Spleen (tissue), 11 donors: ENCODE measurements at regions not wholly inside any gene's neighbourhood (a gene's known extent, or its start where the extent isn't known, plus 50 kb on each side); places are given as distances from the start of the nearest gene placed in this dataset.

Experiments used
- DNase-seq: peaks from one replicate; pipeline ENCODE4 v3.0.0-alpha.2; 2020
- H3K27ac ChIP-seq, 8 donors: fragments of 200-600 bp; sonication (generic) in 7 of 8; 1 replicate in 4 of 8; 2 replicates in 4 of 8; pipeline versions ENCODE4 v1.5.0 to v1.8.0; 2016 to 2021; ENCODE audit warnings: inconsistent platforms in 4 of 8, mild to moderate bottlenecking in 4 of 8, moderate library complexity in 1 of 8
- H3K27me3 ChIP-seq, 7 donors: fragments of 200-600 bp; sonication (generic) in 6 of 7; replicated peaks in 1 of 7; 1 replicate in 4 of 7; 2 replicates in 3 of 7; pipeline versions ENCODE4 v1.5.0 to v1.8.0; 2016 to 2021; ENCODE audit warnings: inconsistent platforms in 3 of 7, mild to moderate bottlenecking in 1 of 7
- H3K36me3 ChIP-seq, 6 donors: fragments of 200-600 bp; sonication (generic) in 5 of 6; 1 replicate in 4 of 6; 2 replicates in 2 of 6; pipeline versions ENCODE4 v1.5.0 to v1.8.0; 2016 to 2021; ENCODE audit warnings: inconsistent platforms in 2 of 6
- H3K4me1 ChIP-seq, 6 donors: fragments of 200-600 bp; sonication (generic) in 5 of 6; 1 replicate in 3 of 6; 2 replicates in 3 of 6; pipeline versions ENCODE4 v1.5.0 to v1.8.0; 2016 to 2021; ENCODE audit warnings: inconsistent platforms in 3 of 6
- H3K4me3 ChIP-seq, 8 donors: fragments of 200-600 bp; sonication (generic) in 7 of 8; 1 replicate in 4 of 8; 2 replicates in 4 of 8; pipeline versions ENCODE4 v1.5.0 to v1.8.0; 2016 to 2021; ENCODE audit warnings: inconsistent platforms in 4 of 8, mild to moderate bottlenecking in 4 of 8, moderate library complexity in 2 of 8
- H3K9me3 ChIP-seq, 8 donors: fragments of 200-600 bp; sonication (generic) in 7 of 8; 1 replicate in 4 of 8; 2 replicates in 4 of 8; pipeline versions ENCODE4 v1.5.0 to v1.8.0; 2016 to 2021; ENCODE audit warnings: inconsistent platforms in 4 of 8
- POLR2A ChIP-seq, 3 donors: fragments of 450-650 bp; IDR thresholded peaks; one replicate each; pipeline ENCODE4 v1.5.1; 2017; ENCODE audit warnings: antibody characterized with exemption in 3 of 3, mild to moderate bottlenecking in 1 of 3
- POLR2AphosphoS5 ChIP-seq, 3 donors: sonication (generic); formaldehyde crosslinking; IDR thresholded peaks; one replicate each; pipeline ENCODE4 v1.5.1; 2017; ENCODE audit warnings: antibody characterized with exemption in 3 of 3
- WGBS, 5 donors: extraction: QIAGEN DNeasy Blood & Tissue Kit in 3 of 5; methylation state at CpG; one replicate each; pipeline versions ENCODE4 v1.1.5 to v1.1.7; 2013 to 2018; 5-methylcytosine and 5-hydroxymethylcytosine counted together
- intact Hi-C: fragments of 100-400 bp; cut with DNase I; formaldehyde crosslinking; loops from one replicate; pipeline ENCODE4 v1.15.0; 2023; ENCODE audit warnings: low total_unique reads
- TF ChIP-seq, protein P1 (sequence below), 11 experiments: fragments of 200-600 bp in 7 of 11; fragments of 450-650 bp in 4 of 11; sonication (generic) in 4 of 11; IDR thresholded peaks in 8 of 11; conservative IDR thresholded peaks in 3 of 11; 1 replicate in 7 of 11; 2 replicates in 4 of 11; pipeline versions ENCODE4 v1.4.0 to v1.8.0; 2016 to 2021; ENCODE audit warnings: antibody characterized with exemption in 11 of 11, inconsistent platforms in 4 of 11, mild to moderate bottlenecking in 1 of 11
- donor health status: healthy with polysubstance abuse.
- donor health status: DM: no; HTN: no; CAD: no; lungs with moderate emphysema.
- donor health status: DM: no; HTN: no; CAD: no.
- donor health status: Bipolar disorder and iron deficiency.
- donor health status: healthy.
- donor health status: DM: no; HTN: no; CAD: no.
- donor health status: DM: yes; HTN: yes; CAD: no.

DNA sequence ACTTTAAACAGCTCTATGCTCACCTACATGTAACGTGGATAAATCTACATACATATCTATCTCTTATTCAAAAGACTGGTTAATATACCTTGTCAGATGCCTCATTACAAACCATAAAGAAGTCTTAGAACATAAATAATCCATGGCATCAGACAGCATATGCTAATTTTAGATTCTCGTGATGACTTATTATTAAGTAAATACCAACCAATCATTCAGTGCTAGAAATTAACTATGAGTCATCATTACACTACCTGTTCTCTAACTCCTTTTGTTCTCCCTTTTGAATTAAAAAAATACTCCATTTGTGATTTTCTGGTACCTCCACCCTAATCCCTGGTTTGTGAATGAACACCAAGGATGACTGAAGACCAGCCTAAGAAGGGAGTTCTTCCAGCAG lies 754.3 kb upstream of the ARGLU1 start:
- intact Hi-C loops = no loop called here
- no peak for DNase-seq
- H3K4me1 ChIP-seq = no peaks in the 10 kb centered on the region
- 83 to 98% (median 89%) methylated on average over 2 of the region's 2 CpGs for WGBS, 5 donors
- TF ChIP-seq, protein P1, sequence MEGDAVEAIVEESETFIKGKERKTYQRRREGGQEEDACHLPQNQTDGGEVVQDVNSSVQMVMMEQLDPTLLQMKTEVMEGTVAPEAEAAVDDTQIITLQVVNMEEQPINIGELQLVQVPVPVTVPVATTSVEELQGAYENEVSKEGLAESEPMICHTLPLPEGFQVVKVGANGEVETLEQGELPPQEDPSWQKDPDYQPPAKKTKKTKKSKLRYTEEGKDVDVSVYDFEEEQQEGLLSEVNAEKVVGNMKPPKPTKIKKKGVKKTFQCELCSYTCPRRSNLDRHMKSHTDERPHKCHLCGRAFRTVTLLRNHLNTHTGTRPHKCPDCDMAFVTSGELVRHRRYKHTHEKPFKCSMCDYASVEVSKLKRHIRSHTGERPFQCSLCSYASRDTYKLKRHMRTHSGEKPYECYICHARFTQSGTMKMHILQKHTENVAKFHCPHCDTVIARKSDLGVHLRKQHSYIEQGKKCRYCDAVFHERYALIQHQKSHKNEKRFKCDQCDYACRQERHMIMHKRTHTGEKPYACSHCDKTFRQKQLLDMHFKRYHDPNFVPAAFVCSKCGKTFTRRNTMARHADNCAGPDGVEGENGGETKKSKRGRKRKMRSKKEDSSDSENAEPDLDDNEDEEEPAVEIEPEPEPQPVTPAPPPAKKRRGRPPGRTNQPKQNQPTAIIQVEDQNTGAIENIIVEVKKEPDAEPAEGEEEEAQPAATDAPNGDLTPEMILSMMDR (IDR thresholded peaks at IDR 0.05 in 8 of 11, conservative IDR thresholded peaks at IDR 0.05 in 3 of 11) = no peak
- TF ChIP-seq POLR2AphosphoS5 (IDR thresholded peaks at IDR 0.05) (no peak), POLR2A (IDR thresholded peaks at IDR 0.05) (no peak)
- peaks cover 0 to 3% (median 0%) of the 10 kb centered on the region in 8 donors for H3K9me3 ChIP-seq
- H3K36me3 ChIP-seq = no peaks in the 10 kb centered on the region
- H3K27me3 ChIP-seq = no peaks in the 10 kb centered on the region
- no peak overlapping the region for H3K27ac ChIP-seq
- H3K4me3 ChIP-seq = no peak overlapping the region

DNA sequence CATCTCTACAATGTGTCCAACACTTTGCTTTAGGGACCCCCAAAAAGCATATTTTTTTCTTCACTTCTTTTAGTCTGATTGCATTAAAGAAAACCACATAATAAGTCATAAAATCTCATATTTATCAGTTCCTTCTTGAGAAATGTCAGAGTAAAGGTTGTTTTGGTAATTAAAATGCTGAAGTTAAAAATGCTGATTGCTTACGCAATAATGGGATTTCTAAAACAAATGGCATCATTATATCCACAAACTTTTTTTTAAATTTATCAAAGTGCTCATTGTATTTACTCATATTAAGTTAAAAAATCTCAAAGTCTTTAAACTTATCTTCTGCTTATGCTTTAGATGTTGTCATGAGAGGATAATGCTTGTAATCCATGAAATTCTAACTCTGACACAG lies 737.2 kb upstream of the ARGLU1 start:
- 80 to 95% (median 92%) methylated on average over 1 of the region's 1 CpG for WGBS, 5 donors
- no peak for DNase-seq
- Histone ChIP-seq H3K4me1 (no peaks in the 10 kb centered on the region), H3K9me3 (peaks cover 0 to 8% (median 0%) of the 10 kb centered on the region in 8 donors), H3K27ac (no peak overlapping the region), H3K36me3 (no peaks in the 10 kb centered on the region), H3K27me3 (no peaks in the 10 kb centered on the region), H3K4me3 (no peak overlapping the region)
- intact Hi-C loops = no loop called here
- TF ChIP-seq POLR2AphosphoS5 (IDR thresholded peaks at IDR 0.05) (no peak), POLR2A (IDR thresholded peaks at IDR 0.05) (no peak)
- TF ChIP-seq, protein P1 (IDR thresholded peaks at IDR 0.05 in 8 of 11, conservative IDR thresholded peaks at IDR 0.05 in 3 of 11) = no peak

DNA sequence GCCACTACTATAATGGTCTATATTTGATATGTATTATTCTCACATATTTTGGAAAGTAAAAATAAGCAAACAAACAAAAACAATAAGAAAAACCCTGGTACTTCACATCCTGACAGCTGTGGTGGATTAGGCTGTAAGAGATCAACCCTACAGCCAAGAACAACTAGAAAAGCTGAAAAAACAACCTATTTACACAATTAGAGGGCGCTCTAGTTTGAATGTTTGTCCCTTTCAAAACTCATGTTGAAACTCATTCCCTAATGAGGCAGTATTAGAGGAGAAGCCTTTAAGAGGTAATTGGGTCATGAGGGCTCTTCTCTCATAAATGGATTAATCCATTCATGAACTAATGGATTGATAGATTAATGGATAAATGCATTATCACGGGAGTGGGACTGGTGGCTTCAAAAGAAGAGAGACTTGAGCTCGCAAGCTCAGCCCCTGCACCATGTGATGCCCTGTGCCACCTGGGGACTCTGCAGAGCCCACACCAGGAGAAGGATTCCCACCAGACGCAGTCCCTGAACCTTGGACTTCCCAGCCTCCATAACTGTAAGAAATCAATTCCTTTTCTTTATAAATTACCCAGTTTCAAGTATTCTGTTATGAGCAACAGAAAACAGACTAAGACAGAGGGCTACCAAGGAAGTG lies 733.9 kb upstream of the ARGLU1 start:
- H3K9me3 ChIP-seq = peaks cover 0 to 6% (median 0%) of the 10 kb centered on the region in 8 donors
- WGBS, 5 donors = 72 to 82% (median 76%) methylated on average over 4 of the region's 4 CpGs
- no peak for TF ChIP-seq POLR2A (IDR thresholded peaks at IDR 0.05)
- TF ChIP-seq, protein P1 (IDR thresholded peaks at IDR 0.05 in 8 of 11, conservative IDR thresholded peaks at IDR 0.05 in 3 of 11) = no peak
- TF ChIP-seq POLR2AphosphoS5 (IDR thresholded peaks at IDR 0.05) = no peak
- no peak for DNase-seq
- intact Hi-C loops = no loop called here
- no peaks in the 10 kb centered on the region for H3K27me3 ChIP-seq
- no peak overlapping the region for H3K27ac ChIP-seq
- H3K4me3 ChIP-seq = no peak overlapping the region
- H3K36me3 ChIP-seq = no peaks in the 10 kb centered on the region
- H3K4me1 ChIP-seq = no peaks in the 10 kb centered on the region

DNA sequence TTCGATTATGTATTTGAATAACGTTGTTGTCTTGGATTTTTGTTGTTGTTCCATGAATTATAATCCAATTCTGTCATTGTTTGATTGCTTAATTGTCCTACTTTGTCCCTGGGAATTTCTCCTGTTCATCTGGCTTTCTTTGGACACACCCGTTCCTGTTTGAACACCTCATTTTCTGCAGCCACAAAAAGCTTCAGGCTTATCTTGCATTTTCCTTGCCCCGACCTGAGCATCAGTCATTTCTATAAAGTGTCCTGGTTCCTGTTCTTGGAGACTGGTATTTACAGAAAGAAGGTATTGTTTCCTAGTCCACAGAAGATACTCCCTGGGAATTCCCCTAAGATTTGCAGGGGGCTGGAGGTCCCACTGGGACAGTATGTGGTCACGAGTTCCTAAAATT lies 731.8 kb upstream of the ARGLU1 start:
- no peak overlapping the region for H3K4me3 ChIP-seq
- H3K36me3 ChIP-seq = no peaks in the 10 kb centered on the region
- no peaks in the 10 kb centered on the region for H3K4me1 ChIP-seq
- no peak overlapping the region for H3K27ac ChIP-seq
- TF ChIP-seq POLR2A (IDR thresholded peaks at IDR 0.05) = no peak
- TF ChIP-seq POLR2AphosphoS5 (IDR thresholded peaks at IDR 0.05) = no peak
- TF ChIP-seq, protein P1 (IDR thresholded peaks at IDR 0.05 in 8 of 11, conservative IDR thresholded peaks at IDR 0.05 in 3 of 11) = no peak
- 60 to 73% (median 61%) methylated on average over 5 of the region's 5 CpGs for WGBS, 5 donors
- no peaks in the 10 kb centered on the region for H3K27me3 ChIP-seq
- peaks cover 0 to 5% (median 0%) of the 10 kb centered on the region in 8 donors for H3K9me3 ChIP-seq
- DNase-seq = no peak
- intact Hi-C loops = no loop called here
